MM.1S (cell line): ENCODE measurements at regions not wholly inside any gene's neighbourhood (a gene's known extent, or its start where the extent isn't known, plus 50 kb on each side); places are given as distances from the start of the nearest gene placed in this dataset.

Experiments
- DNase-seq: peaks from one replicate; pipeline ENCODE4 v3.0.0-alpha.2; 2015
- H2AFZ ChIP-seq: fragments of 300-600 bp; sonication (generic); 2 replicates; pipeline ENCODE4 v1.6.0; 2016; ENCODE audit warnings: antibody characterized with exemption, low read length
- H3F3A ChIP-seq: fragments of 300-600 bp; sonication (generic); 2 replicates; pipeline ENCODE4 v1.6.1; 2016; ENCODE audit warnings: mild to moderate bottlenecking, antibody characterized with exemption, low read length, moderate library complexity, mixed read lengths; ENCODE audit not compliant: insufficient read depth
- H3K27ac ChIP-seq: fragments of 300-600 bp; sonication (generic); 2 replicates; pipeline ENCODE4 v1.5.1; 2016; ENCODE audit warnings: mild to moderate bottlenecking, low read length
- H3K27me3 ChIP-seq: fragments of 300-600 bp; sonication (generic); replicated peaks from 2 replicates; pipeline ENCODE4 v1.6.0; 2016; ENCODE audit warnings: low read length; ENCODE audit not compliant: insufficient read depth
- H3K36me3 ChIP-seq: fragments of 300-600 bp; sonication (generic); replicated peaks from 2 replicates; pipeline ENCODE4 v1.6.1; 2016; ENCODE audit warnings: mild to moderate bottlenecking, low read length, mixed read lengths; ENCODE audit not compliant: insufficient read depth
- H3K4me1 ChIP-seq: fragments of 300-600 bp; sonication (generic); 2 replicates; pipeline ENCODE4 v1.6.1; 2016; ENCODE audit warnings: low read length, mixed read lengths
- H3K4me2 ChIP-seq: fragments of 300-600 bp; sonication (generic); 2 replicates; pipeline ENCODE4 v1.6.0; 2016; ENCODE audit warnings: low read depth, low read length
- H3K4me3 ChIP-seq: fragments of 300-600 bp; sonication (generic); 2 replicates; pipeline ENCODE4 v1.5.1; 2016; ENCODE audit warnings: low read length, mixed read lengths
- H3K79me2 ChIP-seq: fragments of 300-600 bp; sonication (generic); 2 replicates; pipeline ENCODE4 v1.6.1; 2016; ENCODE audit warnings: mixed run types, low read length, mixed read lengths
- H3K9ac ChIP-seq: fragments of 300-600 bp; sonication (generic); 2 replicates; pipeline ENCODE4 v1.6.1; 2016; ENCODE audit warnings: low read length, mixed read lengths
- H3K9me2 ChIP-seq: fragments of 300-600 bp; sonication (generic); replicated peaks from 2 replicates; pipeline ENCODE4 v1.6.1; 2016; ENCODE audit warnings: mild to moderate bottlenecking, low read length, mixed read lengths; ENCODE audit not compliant: insufficient read depth
- H3K9me3 ChIP-seq: fragments of 300-600 bp; sonication (generic); replicated peaks from 2 replicates; pipeline ENCODE4 v1.6.1; 2016; ENCODE audit warnings: mild to moderate bottlenecking, low read length, mixed read lengths; ENCODE audit not compliant: insufficient read depth
- H4K20me1 ChIP-seq: fragments of 300-600 bp; sonication (generic); 2 replicates; pipeline ENCODE4 v1.6.1; 2016; ENCODE audit warnings: mild to moderate bottlenecking, low read length, moderate library complexity, mixed read lengths; ENCODE audit not compliant: insufficient read depth
- EZH2 ChIP-seq: fragments of 300-600 bp; sonication (generic); optimal IDR thresholded peaks from 2 replicates; pipeline ENCODE3; 2017; ENCODE audit warnings: low read depth, mild to moderate bottlenecking, antibody characterized with exemption, low read length, mixed read lengths
- EZH2phosphoT487 ChIP-seq: fragments of 300-600 bp; sonication (generic); IDR thresholded peaks from 2 replicates; pipeline ENCODE4 v1.6.1; 2018; ENCODE audit warnings: antibody characterized with exemption, low read length
- TF ChIP-seq, protein P1 (sequence below): fragments of 300-600 bp; sonication (generic); IDR thresholded peaks from 2 replicates; pipeline ENCODE4 v1.5.1; 2016; ENCODE audit warnings: antibody characterized with exemption, low read length, mixed read lengths

DNA sequence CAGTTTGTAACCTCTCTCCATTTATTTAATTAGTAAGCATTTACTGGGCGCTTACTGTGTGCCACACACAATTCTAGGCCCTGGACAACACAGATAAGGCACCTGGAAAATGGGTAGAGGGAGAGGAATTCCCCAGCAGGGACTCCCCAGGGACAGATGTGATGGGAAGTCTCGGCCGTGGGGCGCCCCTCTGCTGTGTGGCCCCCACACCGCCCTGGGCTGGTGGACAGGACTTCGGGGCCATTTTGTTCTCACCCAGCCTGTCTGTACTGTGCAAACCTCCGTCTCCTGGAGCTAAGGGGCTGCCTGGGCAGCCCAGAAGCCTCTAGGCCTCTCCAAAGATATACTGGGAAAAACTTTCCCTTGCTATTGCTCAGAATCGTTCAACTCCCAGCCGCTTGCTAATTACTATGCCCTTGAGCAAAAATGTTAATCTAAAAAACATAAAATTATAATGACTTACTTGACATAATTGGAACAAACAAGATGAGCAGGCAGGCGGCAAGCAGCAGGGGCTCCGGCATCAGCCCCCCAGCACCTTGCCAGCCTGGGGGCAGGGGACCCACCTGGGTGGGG is 64.4 kb upstream of the NCOR2 start:
- Histone ChIP-seq H3F3A (no peaks in the 10 kb centered on the region), H3K9ac (no peak overlapping the region), H3K9me3 (no peaks in the 10 kb centered on the region), H3K9me2 (no peaks in the 10 kb centered on the region), H3K4me3 (no peak overlapping the region), H3K79me2 (no peaks in the 10 kb centered on the region), H3K27ac (no peak overlapping the region), H3K36me3 (no peaks in the 10 kb centered on the region), H3K4me1 (no peaks in the 10 kb centered on the region), H3K4me2 (no peak overlapping the region), H3K27me3 (no peaks in the 10 kb centered on the region), H4K20me1 (no peaks in the 10 kb centered on the region), H2AFZ (no peak overlapping the region)
- TF ChIP-seq, protein P1, sequence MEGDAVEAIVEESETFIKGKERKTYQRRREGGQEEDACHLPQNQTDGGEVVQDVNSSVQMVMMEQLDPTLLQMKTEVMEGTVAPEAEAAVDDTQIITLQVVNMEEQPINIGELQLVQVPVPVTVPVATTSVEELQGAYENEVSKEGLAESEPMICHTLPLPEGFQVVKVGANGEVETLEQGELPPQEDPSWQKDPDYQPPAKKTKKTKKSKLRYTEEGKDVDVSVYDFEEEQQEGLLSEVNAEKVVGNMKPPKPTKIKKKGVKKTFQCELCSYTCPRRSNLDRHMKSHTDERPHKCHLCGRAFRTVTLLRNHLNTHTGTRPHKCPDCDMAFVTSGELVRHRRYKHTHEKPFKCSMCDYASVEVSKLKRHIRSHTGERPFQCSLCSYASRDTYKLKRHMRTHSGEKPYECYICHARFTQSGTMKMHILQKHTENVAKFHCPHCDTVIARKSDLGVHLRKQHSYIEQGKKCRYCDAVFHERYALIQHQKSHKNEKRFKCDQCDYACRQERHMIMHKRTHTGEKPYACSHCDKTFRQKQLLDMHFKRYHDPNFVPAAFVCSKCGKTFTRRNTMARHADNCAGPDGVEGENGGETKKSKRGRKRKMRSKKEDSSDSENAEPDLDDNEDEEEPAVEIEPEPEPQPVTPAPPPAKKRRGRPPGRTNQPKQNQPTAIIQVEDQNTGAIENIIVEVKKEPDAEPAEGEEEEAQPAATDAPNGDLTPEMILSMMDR = no peak
- DNase-seq = no peak

DNA sequence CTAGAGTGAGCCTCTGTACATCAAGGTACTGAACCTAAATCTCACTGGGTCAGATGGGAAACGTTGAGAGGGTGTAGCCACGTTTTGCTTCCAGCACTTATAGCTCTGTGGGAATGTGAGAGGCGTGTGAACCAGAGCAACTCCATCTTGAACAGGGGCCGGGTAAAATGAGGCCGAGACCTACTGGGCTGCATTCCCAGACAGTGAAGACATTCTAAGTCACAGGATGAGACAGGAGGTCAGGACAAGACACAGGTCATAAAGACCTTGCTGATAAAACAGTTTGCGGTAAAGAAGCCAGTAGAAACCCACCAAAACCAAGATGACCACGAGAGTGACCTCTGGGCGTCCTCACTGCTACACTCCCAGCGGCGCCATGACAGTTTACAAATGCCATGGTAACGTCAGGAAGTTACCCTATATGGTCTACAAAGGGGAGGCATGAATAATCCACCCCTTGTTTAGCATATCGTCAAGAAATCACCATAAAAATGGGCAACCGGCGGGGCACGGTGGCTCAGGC is 63.4 kb upstream of the NCOR2 start:
- H3K9me2 ChIP-seq = no peaks in the 10 kb centered on the region
- no peak overlapping the region for H3K4me2 ChIP-seq
- no peaks in the 10 kb centered on the region for H3K4me1 ChIP-seq
- no peaks in the 10 kb centered on the region for H3K27me3 ChIP-seq
- DNase-seq = no peak
- H3K36me3 ChIP-seq = no peaks in the 10 kb centered on the region
- H3K9me3 ChIP-seq = no peaks in the 10 kb centered on the region
- H2AFZ ChIP-seq = no peak overlapping the region
- H3K27ac ChIP-seq = no peak overlapping the region
- TF ChIP-seq, protein P1 = no peak
- no peak for TF ChIP-seq EZH2phosphoT487
- TF ChIP-seq EZH2 = no peak
- H3K9ac ChIP-seq = no peak overlapping the region
- H3F3A ChIP-seq = no peaks in the 10 kb centered on the region
- H4K20me1 ChIP-seq = no peaks in the 10 kb centered on the region
- H3K4me3 ChIP-seq = no peak overlapping the region
- H3K79me2 ChIP-seq = no peaks in the 10 kb centered on the region

DNA sequence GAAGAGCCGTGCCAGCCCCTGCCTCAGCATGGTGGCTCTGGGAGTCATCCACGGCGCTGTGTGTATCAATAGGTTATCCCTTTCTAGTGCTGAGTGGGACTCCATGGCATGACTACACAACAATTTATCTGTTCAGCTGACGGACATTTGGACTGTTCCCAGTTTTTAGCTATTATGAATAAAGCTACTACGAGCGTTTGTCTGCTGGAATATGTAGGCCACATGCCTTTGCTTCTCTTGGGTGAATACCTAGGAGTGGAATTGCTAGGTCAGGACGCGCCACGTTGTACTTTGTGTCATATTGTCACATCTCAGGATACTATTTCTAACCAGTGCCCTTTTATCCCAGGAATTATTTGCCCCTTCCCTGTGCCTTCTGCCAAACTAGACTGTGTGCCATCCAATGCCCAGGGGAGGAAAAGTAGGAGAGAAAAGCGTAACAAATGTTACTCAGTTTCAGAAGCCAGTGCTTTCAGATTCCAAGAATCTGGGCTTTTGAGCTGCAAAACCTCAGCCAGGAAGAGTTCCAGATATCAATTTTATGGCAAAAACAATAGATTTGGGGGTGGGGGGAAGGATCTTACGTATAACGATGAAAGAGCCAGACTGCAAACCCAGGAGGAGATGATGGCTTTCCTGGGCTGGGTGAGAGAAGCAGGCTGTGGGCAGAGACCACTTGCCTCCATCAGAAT is 62.5 kb upstream of the NCOR2 start:
- H3K27ac ChIP-seq = no peak overlapping the region
- no peak overlapping the region for H3K4me2 ChIP-seq
- H3K9ac ChIP-seq = no peak overlapping the region
- H3K9me2 ChIP-seq = no peaks in the 10 kb centered on the region
- no peak for DNase-seq
- H3K4me1 ChIP-seq = no peaks in the 10 kb centered on the region
- H3K9me3 ChIP-seq = no peaks in the 10 kb centered on the region
- H3K4me3 ChIP-seq = no peak overlapping the region
- H3K36me3 ChIP-seq = no peaks in the 10 kb centered on the region
- TF ChIP-seq, protein P1 = no peak
- no peak for TF ChIP-seq EZH2phosphoT487
- TF ChIP-seq EZH2 = no peak
- no peaks in the 10 kb centered on the region for H4K20me1 ChIP-seq
- H3K79me2 ChIP-seq = no peaks in the 10 kb centered on the region
- no peak overlapping the region for H2AFZ ChIP-seq
- H3K27me3 ChIP-seq = no peaks in the 10 kb centered on the region
- H3F3A ChIP-seq = no peaks in the 10 kb centered on the region
